B cell (primary cell): ENCODE measurements at regions not wholly inside any gene's neighbourhood (a gene's known extent, or its start where the extent isn't known, plus 50 kb on each side); places are given as distances from the start of the nearest gene placed in this dataset.
A peak's percentile ranks its signal among the peaks of the same experiment; 100 is the strongest.

Source experiments
- ATAC-seq: fragments of 200-7000 bp; cut with Tn5 transposase; one replicate; pipeline ENCODE4 v1.10.0; 2021; ENCODE audit warnings: low read depth, mild to moderate bottlenecking, moderate number of reproducible peaks, moderate library complexity
- CTCF ChIA-PET: fragments of 350-600 bp; sonication (Branson Sonifier 250); formaldehyde crosslinking; loops from one replicate; lab custom pipeline; 2021; ENCODE audit warnings: antibody characterized with exemption, inconsistent platforms; lab: Charles Lee
- POLR2A ChIA-PET: fragments of 350-600 bp; sonication (Branson Sonifier 250); formaldehyde crosslinking; loops from one replicate; lab custom pipeline; 2021; ENCODE audit warnings: antibody characterized with exemption; lab: Charles Lee
- DNase-seq: peaks from one replicate; pipeline ENCODE4 v3.0.0; 2013
- H2AFZ ChIP-seq: 2 replicates; pipeline ENCODE4 v1.6.1; 2012; ENCODE audit warnings: mild to moderate bottlenecking, low read depth, low read length; ENCODE audit not compliant: insufficient read depth, poor library complexity, severe bottlenecking
- H3K27ac ChIP-seq, 2 donors: 1 replicate in 1 of 2; 2 replicates in 1 of 2; pipeline ENCODE4 v1.5.1; 2012 to 2013; ENCODE audit warnings: low read length in 2 of 2, mild to moderate bottlenecking in 2 of 2, moderate library complexity in 1 of 2
- H3K27me3 ChIP-seq, 4 experiments: fragments of 200-600 bp in 1 of 4; sonication (generic) in 1 of 4; replicated peaks in 1 of 4; 1 replicate in 2 of 4; 2 replicates in 2 of 4; pipeline versions ENCODE4 v1.6.1 to v1.7.0; 2013 to 2016; ENCODE audit warnings: low read length in 3 of 4, mild to moderate bottlenecking in 2 of 4, mixed read lengths in 1 of 4, moderate library complexity in 1 of 4; ENCODE audit not compliant: insufficient read depth in 4 of 4, control insufficient read depth in 3 of 4; ENCODE audit errors: control extremely low read depth in 1 of 4
- H3K36me3 ChIP-seq, 2 experiments: replicated peaks in 1 of 2; 1 replicate in 1 of 2; 2 replicates in 1 of 2; pipeline versions ENCODE4 v1.6.1 to v1.7.1; 2013; ENCODE audit warnings: low read length in 1 of 2; ENCODE audit not compliant: insufficient read depth in 2 of 2, control insufficient read depth in 1 of 2; ENCODE audit errors: control extremely low read depth in 1 of 2, extremely low read depth in 1 of 2
- H3K4me1 ChIP-seq, 2 donors: fragments of 200-600 bp in 1 of 2; sonication (generic) in 1 of 2; 1 replicate in 1 of 2; 2 replicates in 1 of 2; pipeline versions ENCODE4 v1.5.1 to v1.6.1; 2013 to 2017; ENCODE audit warnings: low read length in 2 of 2; ENCODE audit not compliant: control insufficient read depth in 2 of 2, insufficient read depth in 2 of 2
- H3K4me2 ChIP-seq: replicated peaks from 2 replicates; pipeline ENCODE3; 2012; ENCODE audit warnings: mild to moderate bottlenecking, low read depth, low read length; ENCODE audit not compliant: poor library complexity, severe bottlenecking
- H3K4me3 ChIP-seq, 5 experiments: fragments of 200-600 bp in 1 of 5; sonication (generic) in 1 of 5; 1 replicate in 3 of 5; 2 replicates in 2 of 5; pipeline versions ENCODE4 v1.5.1 to v1.7.0; 2011 to 2016; ENCODE audit warnings: low read length in 4 of 5, mild to moderate bottlenecking in 4 of 5, low read depth in 2 of 5, control low read depth in 1 of 5, moderate library complexity in 1 of 5; ENCODE audit not compliant: insufficient read depth in 1 of 5; ENCODE audit errors: control extremely low read depth in 1 of 5, extremely low read depth in 1 of 5
- H3K79me2 ChIP-seq: fragments of 200-600 bp; sonication (generic); one replicate; pipeline ENCODE4 v1.6.0; 2016; ENCODE audit warnings: low read length; ENCODE audit not compliant: control insufficient read depth, insufficient read depth
- H3K9ac ChIP-seq: fragments of 200-600 bp; sonication (generic); 2 replicates; pipeline ENCODE4 v1.6.1; 2017; ENCODE audit warnings: mild to moderate bottlenecking, low read length, moderate library complexity
- H3K9me3 ChIP-seq, 3 donors: one replicate each; pipeline versions ENCODE4 v1.6.1 to v1.7.1; 2013; ENCODE audit warnings: low read length in 2 of 3; ENCODE audit not compliant: control insufficient read depth in 2 of 3, insufficient read depth in 1 of 3; ENCODE audit errors: control extremely low read depth in 1 of 3
- H4K20me1 ChIP-seq: 2 replicates; pipeline ENCODE4 v1.6.0; 2012; ENCODE audit warnings: mild to moderate bottlenecking, low read length; ENCODE audit not compliant: insufficient read depth, control insufficient read depth, poor library complexity, severe bottlenecking
- H3K27ac Mint-ChIP-seq: one replicate; pipeline ENCODE4 v1.8.0; 2021; ENCODE audit warnings: mixed read lengths
- H3K27me3 Mint-ChIP-seq: one replicate; pipeline ENCODE4 v1.8.0; 2021; ENCODE audit warnings: mixed read lengths
- H3K4me1 Mint-ChIP-seq: one replicate; pipeline ENCODE4 v1.8.0; 2021; ENCODE audit warnings: mixed read lengths
- H3K4me3 Mint-ChIP-seq: one replicate; pipeline ENCODE4 v1.8.0; 2021; ENCODE audit warnings: mixed read lengths
- H3K9me3 Mint-ChIP-seq: one replicate; pipeline ENCODE4 v1.8.0; 2022; ENCODE audit warnings: mixed read lengths; ENCODE audit not compliant: insufficient read depth
- EZH2 ChIP-seq: IDR thresholded peaks from 2 replicates; pipeline ENCODE4 v1.6.1; 2012; ENCODE audit warnings: borderline replicate concordance, low read depth, mild to moderate bottlenecking, moderate library complexity, low read length; ENCODE audit not compliant: insufficient read depth, poor library complexity, severe bottlenecking
- WGBS: methylation state at CpG from one replicate; pipeline ENCODE4 v1.1.5; 2013; ENCODE audit warnings: missing lambda C conversion rate; ENCODE audit not compliant: insufficient coverage; 5-methylcytosine and 5-hydroxymethylcytosine counted together
- intact Hi-C: fragments of 100-400 bp; cut with micrococcal nuclease; formaldehyde crosslinking; loops from one replicate; pipeline ENCODE4 v1.10.0; 2022
- TF ChIP-seq, protein P1 (sequence below): fragments of 200-600 bp; IDR thresholded peaks from one replicate; pipeline ENCODE4 v1.8.0; 2022; ENCODE audit warnings: antibody characterized with exemption, mild to moderate bottlenecking

DNA sequence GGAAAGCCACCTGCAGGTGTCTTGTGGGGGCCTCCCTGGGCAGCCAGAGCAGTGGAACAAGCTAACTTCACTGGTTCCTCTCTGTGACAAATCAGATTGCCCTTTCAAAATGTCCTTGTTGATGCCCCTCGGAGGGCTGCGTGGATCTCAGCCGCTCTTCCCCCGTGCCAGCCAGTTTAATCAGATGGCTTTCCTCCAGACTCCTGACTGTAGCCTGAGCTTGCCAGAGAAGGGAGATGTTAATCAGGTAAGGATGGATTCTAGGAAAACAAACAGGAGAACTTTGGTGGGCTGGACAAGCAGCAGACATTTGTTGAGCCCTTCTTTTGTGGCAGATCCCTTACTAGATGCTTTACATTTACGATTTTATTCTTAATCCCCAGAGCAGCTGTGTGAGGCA is 88.2 kb downstream of the DMRTA2 start:
- Mint-ChIP-seq H3K9me3 (no peaks in the 10 kb centered on the region), H3K27me3 (peaks cover 53% of the 10 kb centered on the region), H3K4me1 (peaks cover 13% of the 10 kb centered on the region), H3K27ac (no peak overlapping the region), H3K4me3 (no peak overlapping the region)
- DNase-seq (no peak), ATAC-seq (no peak)
- H3K4me1 ChIP-seq: peaks cover 8 to 15% of the 10 kb centered on the region in 2 donors
- ChIA-PET CTCF (interaction anchor here (0.8 kb wide), 1 partner anchor 9 kb away, joined by 4 read pairs; no protein-coding TSS in a partner anchor), POLR2A (no interaction called here)
- H3K79me2 ChIP-seq: no peaks in the 10 kb centered on the region
- peaks cover 0 to 4% (median 0%) of the 10 kb centered on the region in 3 donors for H3K9me3 ChIP-seq
- H3K36me3 ChIP-seq: no peaks in the 10 kb centered on the region
- H3K9ac ChIP-seq: no peak overlapping the region
- no peak overlapping the region for H2AFZ ChIP-seq
- TF ChIP-seq, protein P1, sequence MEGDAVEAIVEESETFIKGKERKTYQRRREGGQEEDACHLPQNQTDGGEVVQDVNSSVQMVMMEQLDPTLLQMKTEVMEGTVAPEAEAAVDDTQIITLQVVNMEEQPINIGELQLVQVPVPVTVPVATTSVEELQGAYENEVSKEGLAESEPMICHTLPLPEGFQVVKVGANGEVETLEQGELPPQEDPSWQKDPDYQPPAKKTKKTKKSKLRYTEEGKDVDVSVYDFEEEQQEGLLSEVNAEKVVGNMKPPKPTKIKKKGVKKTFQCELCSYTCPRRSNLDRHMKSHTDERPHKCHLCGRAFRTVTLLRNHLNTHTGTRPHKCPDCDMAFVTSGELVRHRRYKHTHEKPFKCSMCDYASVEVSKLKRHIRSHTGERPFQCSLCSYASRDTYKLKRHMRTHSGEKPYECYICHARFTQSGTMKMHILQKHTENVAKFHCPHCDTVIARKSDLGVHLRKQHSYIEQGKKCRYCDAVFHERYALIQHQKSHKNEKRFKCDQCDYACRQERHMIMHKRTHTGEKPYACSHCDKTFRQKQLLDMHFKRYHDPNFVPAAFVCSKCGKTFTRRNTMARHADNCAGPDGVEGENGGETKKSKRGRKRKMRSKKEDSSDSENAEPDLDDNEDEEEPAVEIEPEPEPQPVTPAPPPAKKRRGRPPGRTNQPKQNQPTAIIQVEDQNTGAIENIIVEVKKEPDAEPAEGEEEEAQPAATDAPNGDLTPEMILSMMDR: no peak
- no peak for TF ChIP-seq EZH2
- H3K27me3 ChIP-seq: peaks cover 0 to 34% (median 17%) of the 10 kb centered on the region in 4 experiments
- H3K4me2 ChIP-seq: no peak overlapping the region
- 90% methylated on average over 4 of the region's 5 CpGs for WGBS
- no peak overlapping the region for H3K4me3 ChIP-seq
- H3K27ac ChIP-seq: no peak overlapping the region
- intact Hi-C loops: no loop called here
- no peaks in the 10 kb centered on the region for H4K20me1 ChIP-seq

DNA sequence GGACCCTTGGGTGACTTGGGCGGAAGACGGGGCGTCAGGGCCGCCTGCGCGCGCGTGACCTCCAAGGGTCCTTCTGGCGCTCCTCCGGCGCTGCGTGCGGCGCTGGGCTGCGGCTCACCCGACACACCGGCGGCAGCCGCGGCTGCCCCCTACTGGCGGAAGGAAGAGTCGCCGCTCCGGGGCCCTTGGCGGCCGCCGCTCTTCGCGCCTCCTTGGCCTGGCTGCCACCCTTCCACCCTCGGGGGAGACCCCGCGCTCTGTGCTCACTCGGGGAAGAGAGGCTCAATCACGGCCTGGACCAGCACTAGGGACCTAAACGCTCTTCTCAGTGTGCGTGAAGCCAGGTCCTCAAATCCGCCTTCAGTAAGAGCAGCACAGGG is 89.7 kb downstream of the DMRTA2 start:
- TF ChIP-seq, protein P1: peak; percentile 45
- no peak for TF ChIP-seq EZH2
- peak; percentile 53 for ATAC-seq
- Histone ChIP-seq H3K27ac (no peak overlapping the region), H3K9ac (no peak overlapping the region), H3K79me2 (no peaks in the 10 kb centered on the region), H3K4me1 (peaks cover 8 to 15% of the 10 kb centered on the region in 2 donors), H2AFZ (peak overlapping the region; percentile 50), H3K4me2 (peak overlapping the region; percentile 77), H4K20me1 (no peaks in the 10 kb centered on the region), H3K4me3 (peak overlapping the region in 4 of 5 experiments; percentile 22 to 42 (median 32)), H3K36me3 (no peaks in the 10 kb centered on the region), H3K27me3 (peaks cover 0 to 41% (median 17%) of the 10 kb centered on the region in 4 experiments), H3K9me3 (peaks cover 0 to 4% (median 0%) of the 10 kb centered on the region in 3 donors)
- ChIA-PET POLR2A (no interaction called here), CTCF (interaction anchor here (1.1 to 1.4 kb wide), 2 partner anchors 8 to 16 kb away, joined by 3 to 6 read pairs; no protein-coding TSS in a partner anchor)
- peak; percentile 52 for DNase-seq
- no peaks in the 10 kb centered on the region for H3K9me3 Mint-ChIP-seq
- H3K4me1 Mint-ChIP-seq: peaks cover 13% of the 10 kb centered on the region
- intact Hi-C loops: no loop called here
- no peak overlapping the region for H3K27ac Mint-ChIP-seq
- WGBS: 4% methylated on average over 37 of the region's 37 CpGs
- H3K4me3 Mint-ChIP-seq: peak overlapping the region; percentile 58
- peaks cover 58% of the 10 kb centered on the region for H3K27me3 Mint-ChIP-seq
